Brain microvascular endothelial cell (primary cell): ENCODE measurements at regions not wholly inside any gene's neighbourhood (a gene's known extent, or its start where the extent isn't known, plus 50 kb on each side); places are given as distances from the start of the nearest gene placed in this dataset.

Source experiments
- DNase-seq: peaks from one replicate; pipeline ENCODE4 v3.0.0-alpha.2; 2020
- H3K27ac ChIP-seq: fragments of 250-450 bp; sonication (Bioruptor Pico); 2 replicates; pipeline ENCODE4 v1.5.1; 2020; ENCODE audit warnings: mild to moderate bottlenecking, moderate library complexity
- H3K27me3 ChIP-seq: fragments of 250-450 bp; sonication (Bioruptor Pico); replicated peaks from 2 replicates; pipeline ENCODE4 v1.5.1; 2020; ENCODE audit warnings: mild to moderate bottlenecking
- H3K36me3 ChIP-seq: fragments of 250-450 bp; sonication (Bioruptor Pico); replicated peaks from 2 replicates; pipeline ENCODE4 v1.5.1; 2020; ENCODE audit warnings: mild to moderate bottlenecking
- H3K4me3 ChIP-seq: 2 replicates; pipeline ENCODE4 v1.5.1; 2011; ENCODE audit warnings: low read depth, mild to moderate bottlenecking, control low read depth, low read length, moderate library complexity
- CTCF ChIP-seq: IDR thresholded peaks from 2 replicates; pipeline ENCODE4 v1.5.1; 2011; ENCODE audit warnings: low read depth, mild to moderate bottlenecking, moderate library complexity, low read length, control low read depth, inconsistent platforms; ENCODE audit errors: missing control alignments
- in situ Hi-C: cut with HindIII; loops from 2 replicates; pipeline ENCODE4 v1.10.0; 2017; ENCODE audit warnings: low sequenced_read_pairs, low pct_ligation_motif_present

GRCh38 chr5:107808671-107809137, 138.0 kb upstream of the EFNA5 start:
- H3K4me3 ChIP-seq, result no peak overlapping the region
- H3K27me3 ChIP-seq, result no peaks in the 10 kb centered on the region
- DNase-seq, result no peak
- no peaks in the 10 kb centered on the region for H3K36me3 ChIP-seq
- in situ Hi-C loops, result no loop called here
- no peak overlapping the region for H3K27ac ChIP-seq
- TF ChIP-seq CTCF, result no peak

GRCh38 chr5:107807431-107807830, 136.7 kb upstream of the EFNA5 start:
- Histone ChIP-seq H3K4me3 (no peak overlapping the region), H3K36me3 (no peaks in the 10 kb centered on the region), H3K27me3 (no peaks in the 10 kb centered on the region), H3K27ac (no peak overlapping the region)
- TF ChIP-seq CTCF, result no peak
- DNase-seq, result no peak
- in situ Hi-C loops, result no loop called here

GRCh38 chr5:107806705-107807104, 136.0 kb upstream of the EFNA5 start:
- no peak overlapping the region for H3K27ac ChIP-seq
- no peaks in the 10 kb centered on the region for H3K36me3 ChIP-seq
- H3K27me3 ChIP-seq, result no peaks in the 10 kb centered on the region
- DNase-seq, result peak; percentile 32
- in situ Hi-C loops, result no loop called here
- no peak for TF ChIP-seq CTCF
- no peak overlapping the region for H3K4me3 ChIP-seq

GRCh38 chr5:107806271-107806670, 135.5 kb upstream of the EFNA5 start:
- in situ Hi-C loops, result no loop called here
- no peak for DNase-seq
- H3K36me3 ChIP-seq, result no peaks in the 10 kb centered on the region
- no peaks in the 10 kb centered on the region for H3K27me3 ChIP-seq
- H3K4me3 ChIP-seq, result no peak overlapping the region
- TF ChIP-seq CTCF, result no peak
- H3K27ac ChIP-seq, result no peak overlapping the region

- in situ Hi-C loops, result no loop called here
- DNase-seq, result no peak
- H3K27me3 ChIP-seq, result no peaks in the 10 kb centered on the region
Observed at GRCh38 chr5:107805824-107806223, 135.1 kb upstream of the EFNA5 start.

More at GRCh38 chr5:107805824-107806223, 135.1 kb upstream of the EFNA5 start:
- no peak overlapping the region for H3K4me3 ChIP-seq
- no peak for TF ChIP-seq CTCF
- no peaks in the 10 kb centered on the region for H3K36me3 ChIP-seq
- H3K27ac ChIP-seq, result no peak overlapping the region
